GOT3 (cell line): ENCODE measurements at regions not wholly inside any gene's neighbourhood (a gene's known extent, or its start where the extent isn't known, plus 50 kb on each side); places are given as distances from the start of the nearest gene placed in this dataset.
"Not testable (repeated sequence)": the region's sequence is repeated elsewhere in the genome, so short reads cannot be mapped to it uniquely, and the experiment has no call there.

Experiments used
- DNase-seq: peaks from one replicate; lab custom pipeline; 2025; ENCODE audit warnings: mixed read lengths; lab: John Stamatoyannopoulos, UW

DNA sequence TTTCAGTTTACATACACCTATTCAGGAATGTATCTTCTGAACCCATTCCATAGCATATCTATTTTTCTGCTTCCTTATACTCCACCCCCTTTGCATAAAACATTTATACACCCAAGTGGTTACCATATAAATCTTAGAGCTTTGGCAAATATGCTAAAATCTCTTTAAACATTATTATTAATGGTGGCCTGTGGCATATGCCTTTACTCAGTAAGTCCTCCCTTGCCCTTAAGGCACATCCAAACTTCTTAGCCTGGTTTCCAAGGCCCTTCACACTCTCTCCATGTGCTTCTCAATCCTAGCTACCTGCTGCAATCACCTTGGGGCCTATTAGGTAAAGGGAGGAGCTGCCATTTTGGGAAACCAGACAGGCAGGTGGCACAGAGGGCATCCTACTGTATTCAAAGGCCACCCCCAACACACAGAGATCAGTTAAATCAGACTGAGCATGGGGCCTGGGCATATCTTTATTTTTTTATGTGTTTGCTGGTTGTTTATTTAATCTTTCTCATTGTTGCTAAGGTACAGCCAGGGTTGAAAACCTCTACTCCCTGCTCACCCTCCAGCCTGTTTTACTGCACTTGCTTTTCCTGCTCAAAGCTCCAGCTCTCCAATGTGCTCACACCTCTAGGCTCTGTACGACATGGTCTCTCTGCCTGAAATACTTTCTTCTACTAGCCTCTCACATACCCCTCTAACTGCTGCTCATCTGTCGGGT lies 242.8 kb upstream of the HNRNPA3 start:
- no peak for DNase-seq

GRCh38 chr2:176976736-176977685 lies 235.6 kb upstream of the HNRNPA3 start:
- no peak for DNase-seq

DNA sequence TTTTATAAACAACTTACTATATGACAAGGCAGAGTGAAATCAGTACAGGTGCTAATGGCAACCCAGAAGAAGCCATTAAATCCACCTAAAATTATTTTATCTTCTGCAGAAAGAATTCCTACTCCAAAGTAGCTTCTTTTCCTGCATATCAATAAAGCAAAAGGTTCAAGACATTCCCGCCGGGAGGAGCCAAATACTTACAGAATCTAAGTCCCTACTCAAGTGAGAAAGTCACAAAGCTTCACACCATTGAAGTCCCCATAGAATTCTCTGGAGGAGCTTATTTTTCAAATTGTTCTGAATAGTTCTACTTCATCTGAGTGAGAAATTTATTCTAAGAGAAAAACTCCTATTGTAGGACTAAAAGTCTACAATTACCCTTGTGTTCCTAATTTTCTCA lies 233.7 kb upstream of the HNRNPA3 start:
- DNase-seq = no peak

DNA sequence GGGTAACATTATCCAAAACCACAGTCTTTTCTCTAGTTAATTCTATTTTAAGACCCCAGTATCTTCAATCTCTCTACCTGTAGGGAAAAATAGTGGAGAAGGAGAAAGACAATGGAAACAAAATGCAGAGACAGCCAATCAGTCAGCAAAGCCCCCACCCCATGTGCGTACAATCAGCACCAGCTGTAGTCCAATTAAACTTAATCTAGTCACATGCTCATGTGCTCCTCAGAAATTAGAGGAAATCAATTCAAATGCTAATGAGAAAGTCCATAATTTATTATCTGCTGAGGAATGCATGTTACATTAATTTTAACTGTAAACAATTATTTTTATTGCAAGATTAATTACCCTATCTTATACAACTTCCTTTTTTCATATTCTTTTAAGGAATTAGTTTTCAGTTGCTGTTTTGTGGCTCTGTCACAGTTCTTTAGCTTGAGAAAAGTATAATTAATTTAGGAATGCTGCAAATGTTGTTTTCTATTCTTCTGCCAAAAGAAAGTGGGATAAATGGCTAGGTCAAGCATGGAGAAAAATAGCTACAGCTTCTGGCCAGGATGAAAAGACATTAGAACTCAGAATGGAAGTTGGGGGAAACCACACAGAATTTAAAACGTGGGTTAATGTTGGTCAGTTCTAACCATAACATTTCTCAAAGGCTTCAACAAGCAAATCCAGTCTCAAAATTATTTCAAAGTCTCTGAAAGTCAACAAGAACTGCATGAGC lies 232.4 kb upstream of the HNRNPA3 start:
- DNase-seq = no peak

DNA sequence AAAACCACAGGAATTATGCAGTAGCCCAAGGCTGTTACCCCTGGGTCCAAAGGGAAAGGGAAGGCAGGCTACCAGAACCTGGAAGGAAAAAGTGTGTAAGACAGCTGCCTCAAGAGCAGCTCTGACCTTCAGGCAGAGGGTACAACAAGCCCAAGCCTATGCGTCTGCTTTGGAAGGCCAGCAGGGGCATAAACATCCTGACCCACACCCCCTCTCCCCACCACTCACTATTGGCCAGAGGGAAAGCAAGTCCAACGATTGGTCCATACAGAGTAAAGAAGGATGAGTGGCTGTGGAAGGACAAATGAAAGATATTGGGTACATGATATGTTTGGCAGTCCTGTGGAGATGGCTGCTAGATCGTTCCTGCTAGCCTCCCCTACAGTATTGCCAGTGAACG lies 227.6 kb upstream of the HNRNPA3 start:
- no peak for DNase-seq

- DNase-seq = no peak
These were observed 226.7 kb upstream of the HNRNPA3 start for GRCh38 chr2:176985871-176986270.

DNA sequence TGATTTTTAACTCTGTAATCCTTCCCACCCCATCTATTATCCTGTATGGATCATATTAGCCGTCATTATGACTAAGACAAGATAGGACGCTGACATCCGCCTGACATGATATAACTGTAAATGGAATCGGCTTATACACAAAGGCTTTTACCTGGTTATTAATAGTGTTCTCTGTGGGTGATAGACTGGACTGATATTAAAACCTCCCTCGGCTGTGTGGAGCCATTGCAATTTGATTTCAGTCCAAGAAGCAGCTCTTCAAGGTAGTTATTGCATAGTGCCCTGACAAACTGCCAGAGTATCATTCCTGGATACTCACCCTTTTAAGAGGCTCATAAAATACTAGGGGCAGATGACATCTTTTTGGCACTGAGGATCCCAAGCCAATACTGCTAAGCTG lies 226.1 kb upstream of the HNRNPA3 start:
- DNase-seq = no peak

DNA sequence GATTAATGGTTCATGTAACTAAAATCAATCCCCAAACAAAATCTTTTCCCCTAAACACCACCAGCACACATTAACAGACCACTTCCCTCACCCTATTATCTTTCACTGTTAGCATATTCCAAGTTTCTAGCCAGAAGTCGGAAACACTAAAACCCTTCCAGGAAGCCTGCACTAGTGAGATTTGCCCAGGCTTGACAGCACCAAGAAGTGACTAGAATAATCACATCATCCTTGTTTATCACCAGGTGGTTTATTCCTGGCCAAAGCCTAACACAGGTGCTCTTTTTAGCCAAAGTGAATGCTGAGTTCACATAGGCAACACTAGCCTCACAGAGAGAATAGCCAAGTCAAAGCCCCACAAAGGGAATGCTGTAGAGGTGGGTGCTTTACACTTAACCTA lies 221.2 kb upstream of the HNRNPA3 start:
- no peak for DNase-seq

DNA sequence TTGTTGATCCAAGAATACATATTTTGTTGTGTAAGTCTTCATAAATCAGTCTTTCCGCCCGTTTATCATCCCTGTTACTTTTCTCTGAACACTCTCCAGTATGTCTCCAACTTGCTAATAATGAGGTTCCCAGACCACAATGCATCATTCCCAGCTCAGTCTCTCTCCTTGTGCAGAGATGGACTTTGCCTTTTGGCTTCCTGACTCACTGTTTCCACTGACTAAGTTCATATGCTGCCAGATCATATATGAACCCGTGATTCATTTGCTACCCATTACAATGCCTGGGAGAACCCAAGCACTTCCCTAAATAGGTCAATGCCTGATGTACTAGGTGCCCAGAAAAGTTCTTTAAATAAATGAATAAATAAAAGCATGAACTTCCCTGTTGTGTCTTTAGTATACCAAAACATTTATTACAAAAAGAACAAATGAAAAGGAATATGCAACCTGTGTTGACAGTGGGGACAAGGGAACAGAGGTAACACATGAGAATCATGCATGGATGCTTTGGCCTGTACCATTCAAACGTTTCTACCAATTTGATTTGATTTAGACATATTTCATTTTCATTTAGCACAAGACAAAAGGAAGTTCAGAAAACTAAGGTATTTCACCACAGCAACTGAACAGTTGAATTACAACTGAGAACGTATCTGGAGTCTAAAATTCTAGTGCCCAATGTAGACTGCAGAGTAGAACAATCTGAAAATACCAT lies 215.4 kb upstream of the HNRNPA3 start:
- peak; percentile 12 for DNase-seq

DNA sequence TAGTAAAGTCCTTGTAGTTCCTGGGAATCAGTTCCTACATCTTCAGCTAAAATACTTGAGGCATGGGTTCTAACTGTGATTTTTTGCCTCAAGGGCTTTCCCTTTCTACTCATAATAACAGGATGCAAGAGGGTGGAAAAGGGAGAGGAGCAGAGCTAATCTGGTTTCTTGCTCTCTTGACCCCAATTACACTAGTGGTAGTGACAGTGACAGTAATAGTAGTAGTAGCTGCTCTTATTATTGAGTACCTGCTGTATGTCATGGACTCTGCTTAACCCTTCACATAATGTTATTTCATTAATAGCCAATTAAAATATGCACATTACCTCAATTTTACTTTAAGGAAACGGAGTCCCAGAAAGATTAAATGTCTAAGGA lies 214.8 kb upstream of the HNRNPA3 start:
- no peak for DNase-seq

GRCh38 chr2:176999301-176999700 lies 213.3 kb upstream of the HNRNPA3 start:
- no peak for DNase-seq

- DNase-seq = no peak
These were observed 212.4 kb upstream of the HNRNPA3 start for GRCh38 chr2:177000061-177000714.

GRCh38 chr2:177000715-177001072 lies 211.9 kb upstream of the HNRNPA3 start:
- DNase-seq = no peak

DNA sequence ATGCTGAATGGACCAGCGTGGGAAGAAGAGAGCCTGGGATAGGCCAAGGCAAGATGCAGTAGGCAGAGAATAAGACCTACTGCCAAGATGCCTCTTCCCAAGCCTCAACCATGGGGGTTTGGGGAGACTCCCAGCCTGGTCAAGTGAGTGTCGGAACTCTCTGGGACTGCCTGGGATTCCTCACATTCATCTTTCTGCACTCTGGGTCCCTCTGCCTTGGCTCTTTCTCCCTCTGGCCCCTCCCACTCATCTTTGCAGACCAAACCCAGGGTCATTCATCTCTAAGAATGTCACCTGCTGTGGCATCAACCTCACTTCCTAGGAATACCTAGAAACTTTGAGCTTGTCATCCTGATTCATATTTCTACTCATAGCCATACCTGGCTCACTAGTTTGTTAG lies 211.3 kb upstream of the HNRNPA3 start:
- DNase-seq = no peak

- DNase-seq = no peak
These were observed 209.6 kb upstream of the HNRNPA3 start for GRCh38 chr2:177002983-177003382.

DNA sequence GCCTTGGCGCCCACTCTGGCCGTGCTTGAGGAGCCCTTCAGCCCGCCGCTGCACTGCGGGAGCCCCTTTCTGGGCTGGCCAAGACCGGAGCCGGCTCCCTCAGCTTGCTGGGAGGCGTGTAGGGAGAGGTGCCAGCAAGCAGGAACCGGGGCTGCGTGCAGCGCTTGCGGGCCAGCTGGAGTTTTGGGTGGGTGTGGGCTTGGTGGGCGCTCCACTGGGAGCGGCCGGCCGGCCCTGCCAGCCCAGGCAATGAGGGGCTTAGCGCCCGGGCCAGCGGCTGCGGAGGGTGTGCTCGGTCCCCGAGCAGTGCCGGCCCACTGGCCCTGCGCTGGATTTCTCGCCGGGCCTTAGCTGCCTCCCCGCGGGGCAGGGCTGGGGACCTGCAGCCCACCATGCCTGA lies 204.9 kb upstream of the HNRNPA3 start:
- not testable (repeated sequence) for DNase-seq

- DNase-seq = not testable (repeated sequence)
These were observed 203.9 kb upstream of the HNRNPA3 start for GRCh38 chr2:177008662-177009061.

DNA sequence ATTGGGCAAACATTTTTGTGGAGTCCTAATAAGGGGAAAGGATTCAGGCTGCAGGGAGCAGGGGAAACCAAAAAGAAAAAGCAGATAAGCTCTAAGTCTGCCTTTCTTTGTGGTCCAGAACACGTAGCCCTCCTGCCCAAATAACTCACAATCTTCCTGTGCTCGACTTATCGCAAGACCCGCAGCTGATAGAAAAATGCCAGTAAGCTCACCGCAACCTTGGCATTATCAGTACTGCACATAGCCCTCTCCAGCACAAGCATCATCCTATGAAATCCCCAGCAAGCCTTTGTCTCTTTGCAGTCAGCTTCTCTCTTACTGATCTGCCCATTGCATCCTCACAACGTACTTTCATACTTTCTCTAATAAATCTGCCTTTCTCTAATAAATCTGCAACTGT lies 202.4 kb upstream of the HNRNPA3 start:
- no peak for DNase-seq

GRCh38 chr2:177010861-177011260 lies 201.7 kb upstream of the HNRNPA3 start:
- no peak for DNase-seq

DNA sequence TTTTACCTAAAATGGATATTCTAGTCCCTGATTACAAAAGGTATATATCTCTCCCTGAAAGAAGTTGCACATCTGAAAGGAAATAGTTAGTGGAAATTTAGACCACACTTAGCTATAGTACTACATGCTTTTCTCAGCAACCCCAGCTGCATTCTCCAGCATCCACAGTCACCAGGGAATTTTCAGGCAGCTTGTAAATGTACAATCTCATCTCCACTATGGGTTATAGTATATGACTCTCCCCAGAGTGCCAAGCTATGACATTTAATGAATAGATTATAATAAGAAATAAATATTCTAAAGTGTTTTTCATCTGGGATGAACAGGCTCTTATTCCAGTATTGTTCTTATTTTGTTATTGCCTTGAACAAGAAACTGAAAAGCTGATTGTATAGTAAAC lies 197.6 kb upstream of the HNRNPA3 start:
- no peak for DNase-seq

DNA sequence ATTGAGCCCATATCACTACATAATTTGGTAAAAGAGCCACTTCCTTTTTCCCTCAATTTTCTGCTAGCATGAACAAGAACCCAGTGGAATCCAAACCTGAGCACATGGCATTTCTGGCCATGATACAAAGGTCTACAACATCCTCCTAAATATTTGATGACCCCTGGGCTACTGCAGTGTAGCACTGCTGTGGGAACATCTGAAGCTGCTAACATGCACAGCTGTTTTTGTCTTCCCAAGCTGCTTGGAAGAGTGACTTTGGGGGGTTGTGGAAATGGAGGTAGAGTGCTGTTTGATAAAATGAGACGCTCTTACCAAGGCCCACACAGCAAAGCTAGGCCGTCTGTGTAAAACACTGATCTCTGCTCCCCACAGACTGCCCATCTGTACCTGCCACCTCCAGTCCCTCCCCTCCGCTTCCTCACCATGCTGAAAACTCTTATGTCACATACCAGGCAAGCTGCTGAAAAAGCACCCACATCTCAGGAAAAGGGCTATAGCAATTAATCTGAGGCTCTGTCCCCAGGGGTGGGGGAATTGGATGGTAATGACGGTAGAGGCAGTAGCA lies 197.2 kb upstream of the HNRNPA3 start:
- DNase-seq = no peak
